ENCODE measurements at regions not wholly inside any gene's neighbourhood (a gene's known extent, or its start where the extent isn't known, plus 50 kb on each side); places are given as distances from the start of the nearest gene placed in this dataset.

DNA sequence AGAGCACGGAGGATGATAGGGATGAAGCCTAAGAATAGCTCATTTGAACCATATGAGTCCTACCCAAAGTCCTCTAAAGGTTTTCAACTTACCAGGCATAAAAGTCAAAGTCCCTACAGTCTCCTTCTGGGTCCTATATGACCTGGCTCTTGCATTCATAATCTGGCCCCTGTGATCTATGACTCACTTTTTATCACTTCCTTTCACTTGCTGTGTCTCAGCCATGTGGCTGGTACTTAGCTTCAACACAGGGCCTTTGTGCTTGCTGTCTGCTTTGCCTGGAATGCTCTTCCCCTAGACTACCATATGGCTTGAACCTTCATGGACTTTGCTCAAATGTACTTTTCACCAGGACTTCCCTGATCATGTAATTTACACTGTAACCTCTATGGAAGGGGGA lies 137.6 kb upstream of the TMTC1 start:
- Histone ChIP-seq H3K18ac (ENCODE audit: low read depth, low read length) (no peak overlapping the region), H3K4me1 (ENCODE audit: control insufficient read depth, insufficient read depth, low read length) (no peaks in the 10 kb centered on the region), H2BK5ac (ENCODE audit: low read depth, low read length, poor library complexity, severe bottlenecking) (no peak overlapping the region), H3K9me1 (ENCODE audit: insufficient read depth, low read length) (no peaks in the 10 kb centered on the region), H3K14ac (replicated peaks; ENCODE audit: low read depth, low read length) (no peak overlapping the region), H3K9ac (ENCODE audit: low read depth, low read length) (no peak overlapping the region), H3K56ac (ENCODE audit: extremely low read depth, insufficient read depth, low read length) (no peak overlapping the region), H2AK5ac (ENCODE audit: low read depth, low read length) (no peak overlapping the region), H3K79me1 (ENCODE audit: low read depth in 1 of 2, low read length in 2 of 2) (no peaks in the 10 kb centered on the region), H2AFZ (replicated peaks; ENCODE audit: low read length, poor library complexity) (no peak overlapping the region), H3K9me3 (ENCODE audit: control insufficient read depth, insufficient read depth, low read length) (no peaks in the 10 kb centered on the region), H3K27me3 (ENCODE audit: control insufficient read depth, insufficient read depth, low read length) (no peaks in the 10 kb centered on the region; the same call in 1 of the 2 replicates), H3K23ac (ENCODE audit: low read depth, low read length) (no peak overlapping the region), H3K4ac (ENCODE audit: low read depth, low read length) (no peak overlapping the region), H2BK120ac (ENCODE audit: low read depth, low read length) (no peak overlapping the region), H2AK9ac (replicated peaks; ENCODE audit: low read depth, low read length, poor library complexity) (no peak overlapping the region), H3K27ac (ENCODE audit: insufficient read depth, low read length) (no peak overlapping the region), H2BK15ac (ENCODE audit: low read depth, low read length) (no peak overlapping the region), H4K20me1 (ENCODE audit: insufficient read depth, low read length) (no peaks in the 10 kb centered on the region), H3K4me2 (ENCODE audit: low read depth, low read length) (no peak overlapping the region), H2BK20ac (ENCODE audit: low read depth, low read length) (no peak overlapping the region), H4K91ac (ENCODE audit: insufficient read depth, low read depth, low read length) (no peak overlapping the region), H3K4me3 (ENCODE audit: insufficient read depth, low read depth, low read length) (no peak overlapping the region), H3K36me3 (ENCODE audit: control insufficient read depth, insufficient read depth, low read length) (no peaks in the 10 kb centered on the region), H4K5ac (ENCODE audit: low read depth, low read length) (no peak overlapping the region), H4K8ac (ENCODE audit: low read depth in 2 of 2, low read length in 2 of 2) (no peak overlapping the region)
- WGBS, 2 experiments (ENCODE audit: extremely low coverage in 2 of 2, insufficient read length in 1 of 2), result no CpG with 5 or more reads among the region's 1 CpG
- DNase-seq (peak; percentile 26), ATAC-seq (ENCODE audit: low read depth) (peak; percentile 46)
- ChIA-PET POLR2A (ENCODE audit: unreplicated experiment) (no interaction called here), CTCF (no interaction called here)
- no peak for TF ChIP-seq CEBPB (IDR thresholded peaks at IDR 0.05; ENCODE audit: low read depth, low read length)
- TF ChIP-seq MAFK (IDR thresholded peaks at IDR 0.05; ENCODE audit: low read depth, low read length), result no peak
- TF ChIP-seq MXI1 (IDR thresholded peaks at IDR 0.05; ENCODE audit: borderline replicate concordance, low read depth, low read length), result no peak
- TF ChIP-seq, protein P1, sequence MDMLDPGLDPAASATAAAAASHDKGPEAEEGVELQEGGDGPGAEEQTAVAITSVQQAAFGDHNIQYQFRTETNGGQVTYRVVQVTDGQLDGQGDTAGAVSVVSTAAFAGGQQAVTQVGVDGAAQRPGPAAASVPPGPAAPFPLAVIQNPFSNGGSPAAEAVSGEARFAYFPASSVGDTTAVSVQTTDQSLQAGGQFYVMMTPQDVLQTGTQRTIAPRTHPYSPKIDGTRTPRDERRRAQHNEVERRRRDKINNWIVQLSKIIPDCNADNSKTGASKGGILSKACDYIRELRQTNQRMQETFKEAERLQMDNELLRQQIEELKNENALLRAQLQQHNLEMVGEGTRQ (IDR thresholded peaks at IDR 0.05; ENCODE audit: low read depth, low read length), result no peak
- no peak for TF ChIP-seq CHD1 (IDR thresholded peaks at IDR 0.05; ENCODE audit: low read depth, low read length)
- TF ChIP-seq POLR2A (IDR thresholded peaks at IDR 0.05; ENCODE audit: low read depth, low read length), result no peak
- TF ChIP-seq MAZ (IDR thresholded peaks at IDR 0.05; ENCODE audit: borderline replicate concordance, low read depth, low read length), result no peak
- TF ChIP-seq BHLHE40 (IDR thresholded peaks at IDR 0.05; ENCODE audit: low read depth, low read length), result no peak
- TF ChIP-seq RFX5 (IDR thresholded peaks at IDR 0.05; ENCODE audit: low read depth, low read length), result no peak
- TF ChIP-seq SMC3 (IDR thresholded peaks at IDR 0.05; ENCODE audit: low read depth, low read length), result no peak
- TF ChIP-seq FOS (IDR thresholded peaks at IDR 0.05; ENCODE audit: low read depth, low read length), result no peak
- TF ChIP-seq, protein P2, sequence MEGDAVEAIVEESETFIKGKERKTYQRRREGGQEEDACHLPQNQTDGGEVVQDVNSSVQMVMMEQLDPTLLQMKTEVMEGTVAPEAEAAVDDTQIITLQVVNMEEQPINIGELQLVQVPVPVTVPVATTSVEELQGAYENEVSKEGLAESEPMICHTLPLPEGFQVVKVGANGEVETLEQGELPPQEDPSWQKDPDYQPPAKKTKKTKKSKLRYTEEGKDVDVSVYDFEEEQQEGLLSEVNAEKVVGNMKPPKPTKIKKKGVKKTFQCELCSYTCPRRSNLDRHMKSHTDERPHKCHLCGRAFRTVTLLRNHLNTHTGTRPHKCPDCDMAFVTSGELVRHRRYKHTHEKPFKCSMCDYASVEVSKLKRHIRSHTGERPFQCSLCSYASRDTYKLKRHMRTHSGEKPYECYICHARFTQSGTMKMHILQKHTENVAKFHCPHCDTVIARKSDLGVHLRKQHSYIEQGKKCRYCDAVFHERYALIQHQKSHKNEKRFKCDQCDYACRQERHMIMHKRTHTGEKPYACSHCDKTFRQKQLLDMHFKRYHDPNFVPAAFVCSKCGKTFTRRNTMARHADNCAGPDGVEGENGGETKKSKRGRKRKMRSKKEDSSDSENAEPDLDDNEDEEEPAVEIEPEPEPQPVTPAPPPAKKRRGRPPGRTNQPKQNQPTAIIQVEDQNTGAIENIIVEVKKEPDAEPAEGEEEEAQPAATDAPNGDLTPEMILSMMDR (conservative IDR thresholded peaks at IDR 0.05; ENCODE audit: low read depth, low read length), result no peak
- TF ChIP-seq NFE2L2 (IDR thresholded peaks at IDR 0.05; ENCODE audit: low read depth, low read length), result no peak
- TF ChIP-seq RAD21 (IDR thresholded peaks at IDR 0.05; ENCODE audit: low read length), result no peak
- TF ChIP-seq, protein P3, sequence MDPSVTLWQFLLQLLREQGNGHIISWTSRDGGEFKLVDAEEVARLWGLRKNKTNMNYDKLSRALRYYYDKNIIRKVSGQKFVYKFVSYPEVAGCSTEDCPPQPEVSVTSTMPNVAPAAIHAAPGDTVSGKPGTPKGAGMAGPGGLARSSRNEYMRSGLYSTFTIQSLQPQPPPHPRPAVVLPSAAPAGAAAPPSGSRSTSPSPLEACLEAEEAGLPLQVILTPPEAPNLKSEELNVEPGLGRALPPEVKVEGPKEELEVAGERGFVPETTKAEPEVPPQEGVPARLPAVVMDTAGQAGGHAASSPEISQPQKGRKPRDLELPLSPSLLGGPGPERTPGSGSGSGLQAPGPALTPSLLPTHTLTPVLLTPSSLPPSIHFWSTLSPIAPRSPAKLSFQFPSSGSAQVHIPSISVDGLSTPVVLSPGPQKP (IDR thresholded peaks at IDR 0.05; ENCODE audit: borderline replicate concordance, low read depth, low read length), result no peak
- intact Hi-C loops (cut with micrococcal nuclease) (loop anchor here (10.0 kb wide), 1 partner anchor 883 kb away; no protein-coding TSS in a partner anchor), in situ Hi-C loops (cut with MboI; ENCODE audit: low sequenced_read_pairs) (no loop called here), dilution Hi-C loops (cut with HindIII; ENCODE audit: low sequenced_read_pairs, unreplicated experiment) (no loop called here)
- BruUV-seq (replicated peaks), result no TSS peak
